ENCODE measurements at regions not wholly inside any gene's neighbourhood (a gene's known extent, or its start where the extent isn't known, plus 50 kb on each side); places are given as distances from the start of the nearest gene placed in this dataset.

DNA sequence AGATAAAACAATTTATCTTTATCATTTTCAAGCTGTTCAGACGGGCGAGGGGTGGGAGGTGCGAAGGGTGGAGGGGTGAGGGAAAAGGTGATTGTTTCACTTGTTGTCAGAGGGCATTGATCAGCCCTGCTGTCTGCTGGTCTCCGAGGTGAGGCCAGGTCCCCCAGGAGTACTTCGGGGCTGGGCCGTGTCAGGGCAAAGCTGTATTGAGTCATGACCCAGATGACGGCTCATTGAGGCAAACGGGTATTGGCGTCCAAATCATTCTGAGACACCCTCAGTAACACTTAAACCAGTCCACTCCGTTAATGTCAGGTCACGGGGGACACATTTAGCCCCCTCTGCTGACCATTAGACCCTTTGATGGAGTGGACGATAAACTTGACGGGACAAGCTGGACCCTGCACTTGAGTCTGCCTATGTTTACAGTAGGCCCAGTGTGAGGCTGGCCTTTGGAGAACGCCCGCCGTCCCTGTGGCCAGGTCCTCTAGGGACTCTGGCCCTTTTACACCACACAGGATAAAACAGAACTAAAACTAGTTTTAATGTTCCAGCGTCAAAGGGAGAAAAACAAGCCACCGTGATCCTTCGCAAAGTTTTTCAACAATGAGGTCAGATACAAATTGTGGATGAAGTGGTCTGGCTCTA lies 502.2 kb upstream of the ZFHX3 start:
- TF ChIP-seq, protein P1, sequence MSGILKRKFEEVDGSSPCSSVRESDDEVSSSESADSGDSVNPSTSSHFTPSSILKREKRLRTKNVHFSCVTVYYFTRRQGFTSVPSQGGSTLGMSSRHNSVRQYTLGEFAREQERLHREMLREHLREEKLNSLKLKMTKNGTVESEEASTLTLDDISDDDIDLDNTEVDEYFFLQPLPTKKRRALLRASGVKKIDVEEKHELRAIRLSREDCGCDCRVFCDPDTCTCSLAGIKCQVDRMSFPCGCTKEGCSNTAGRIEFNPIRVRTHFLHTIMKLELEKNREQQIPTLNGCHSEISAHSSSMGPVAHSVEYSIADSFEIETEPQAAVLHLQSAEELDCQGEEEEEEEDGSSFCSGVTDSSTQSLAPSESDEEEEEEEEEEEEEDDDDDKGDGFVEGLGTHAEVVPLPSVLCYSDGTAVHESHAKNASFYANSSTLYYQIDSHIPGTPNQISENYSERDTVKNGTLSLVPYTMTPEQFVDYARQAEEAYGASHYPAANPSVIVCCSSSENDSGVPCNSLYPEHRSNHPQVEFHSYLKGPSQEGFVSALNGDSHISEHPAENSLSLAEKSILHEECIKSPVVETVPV (CRISPR knock-in tag; IDR thresholded peaks at IDR 0.05) = no peak
- TF ChIP-seq ZFP3 (CRISPR knock-in tag; IDR thresholded peaks at IDR 0.05) (no peak), ISL1 (CRISPR knock-in tag; IDR thresholded peaks at IDR 0.05) (no peak)

Measured in SK-N-SH treated with all-trans-retinoic acid at 6 μM for 48 hours (cell line).